Tibial nerve (tissue), 3 donors: ENCODE measurements at regions not wholly inside any gene's neighbourhood (a gene's known extent, or its start where the extent isn't known, plus 50 kb on each side); places are given as distances from the start of the nearest gene placed in this dataset.

Source experiments
- CTCF ChIP-seq, 5 experiments: fragments of 200-600 bp in 3 of 5; fragments of 450-650 bp in 2 of 5; sonication (generic) in 3 of 5; IDR thresholded peaks; one replicate each; pipeline ENCODE4 v1.5.1; 2016 to 2019; ENCODE audit warnings: antibody characterized with exemption in 5 of 5, mild to moderate bottlenecking in 3 of 5, moderate library complexity in 2 of 5
- POLR2A ChIP-seq, 2 donors: fragments of 450-650 bp; IDR thresholded peaks; one replicate each; pipeline ENCODE4 v1.6.1; 2017; ENCODE audit warnings: antibody characterized with exemption in 2 of 2, mild to moderate bottlenecking in 2 of 2, moderate library complexity in 2 of 2

DNA sequence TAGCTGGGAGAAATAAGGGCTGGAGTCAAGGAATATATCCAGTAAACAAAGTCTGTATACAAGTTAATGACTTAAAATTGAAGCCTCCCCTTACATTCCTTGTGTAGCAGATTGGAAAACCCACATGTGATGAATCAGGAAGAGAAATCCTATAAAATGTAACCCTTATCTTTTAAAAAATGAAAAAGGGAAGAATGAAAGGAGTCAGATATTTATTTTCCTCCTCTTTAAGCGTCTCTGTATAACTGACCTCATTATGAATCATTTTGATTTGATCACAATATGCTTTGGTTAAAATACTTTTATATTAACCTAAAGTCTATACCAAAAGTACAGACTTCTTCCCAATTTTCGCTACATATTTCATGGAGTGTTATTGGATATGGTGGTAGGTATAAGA lies 316.3 kb upstream of the STAC start:
- TF ChIP-seq POLR2A (IDR thresholded peaks at IDR 0.05), result no peak
- no peak for TF ChIP-seq CTCF (IDR thresholded peaks at IDR 0.05)
